NAMALWA (cell line): ENCODE measurements at regions not wholly inside any gene's neighbourhood (a gene's known extent, or its start where the extent isn't known, plus 50 kb on each side); places are given as distances from the start of the nearest gene placed in this dataset.

Experiments
- DNase-seq: peaks from one replicate; pipeline ENCODE4 v3.0.0-alpha.2; 2015; ENCODE audit warnings: low spot score

DNA sequence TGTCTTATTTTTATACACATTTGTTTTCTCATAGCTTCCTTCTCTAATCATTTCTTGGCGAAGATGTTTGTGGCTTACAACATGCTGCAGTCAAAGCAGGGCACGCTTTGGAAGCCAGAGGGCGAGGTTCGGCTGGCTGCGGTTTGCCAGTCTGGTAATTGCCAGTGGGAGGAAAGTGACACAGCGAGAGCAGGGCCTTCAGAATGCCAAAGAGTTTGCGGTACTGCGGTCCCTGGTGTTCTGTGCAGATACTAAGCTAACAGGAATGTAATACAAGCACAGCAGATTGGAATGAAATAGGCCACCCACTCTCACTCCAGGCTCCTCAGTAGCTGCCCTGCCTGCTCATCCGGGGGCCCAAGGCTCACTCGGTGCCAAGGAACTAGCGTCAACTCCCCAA is 58.7 kb upstream of the TGM3 start:
- DNase-seq = no peak

DNA sequence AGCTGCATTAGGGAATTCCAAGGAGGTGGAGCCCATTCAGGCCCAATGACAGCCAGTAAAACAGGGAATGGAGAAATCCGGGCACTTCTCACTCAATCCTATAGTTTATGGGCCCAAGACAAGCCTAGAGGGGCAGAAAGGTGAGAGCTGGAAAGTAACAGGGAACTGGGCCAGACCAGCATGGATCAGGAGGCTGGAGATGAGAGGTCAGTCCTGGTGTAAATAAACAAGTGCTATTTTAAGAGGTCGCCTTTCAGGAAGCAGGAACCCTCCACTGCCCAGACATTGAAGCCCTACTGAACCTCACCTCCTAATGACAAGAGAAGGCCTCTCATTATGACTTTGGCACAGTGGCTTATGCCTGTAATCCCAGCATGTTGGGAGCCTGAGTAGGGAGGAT is 57.2 kb upstream of the TGM3 start:
- DNase-seq = no peak

DNA sequence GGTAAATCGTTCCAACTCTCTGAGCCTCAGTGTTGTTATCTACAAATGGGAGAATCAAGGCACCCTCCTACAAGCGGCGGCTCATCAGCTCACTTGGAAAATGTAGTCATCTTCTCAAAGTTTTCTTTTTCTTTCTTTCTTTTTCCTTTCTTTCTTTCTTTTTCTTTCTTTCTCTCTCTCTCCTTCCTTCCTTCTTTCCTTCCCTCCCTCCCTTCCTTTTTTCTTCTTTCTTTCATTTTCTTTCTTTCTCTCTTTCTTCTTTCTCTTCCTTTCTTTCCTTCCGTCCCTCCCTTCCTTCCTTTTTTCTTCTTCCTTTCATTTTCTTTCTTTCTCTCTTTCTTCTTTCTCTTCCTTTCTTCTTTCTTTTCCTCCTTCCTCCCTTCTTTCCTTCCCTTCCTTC is 55.0 kb upstream of the TGM3 start:
- no peak for DNase-seq

DNA sequence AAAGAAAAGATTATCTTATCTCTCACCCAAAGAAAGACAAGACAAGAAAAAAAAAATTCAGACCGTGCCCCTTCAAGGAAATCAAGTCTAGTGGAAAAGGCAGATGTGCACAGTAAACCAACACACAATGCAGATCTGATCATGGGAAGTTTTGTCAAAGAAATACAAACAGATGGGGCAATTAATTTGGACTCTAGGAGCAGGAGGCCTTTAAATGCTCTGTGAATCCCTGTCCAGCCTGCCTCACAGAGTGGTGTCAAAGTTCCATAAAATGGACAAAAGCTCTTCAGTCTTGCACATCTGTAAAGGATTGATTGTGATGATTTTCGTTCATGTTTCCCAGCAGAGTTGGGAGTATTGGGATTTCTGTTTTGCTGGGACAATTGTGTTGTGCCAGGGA is 53.1 kb upstream of the TGM3 start:
- no peak for DNase-seq

DNA sequence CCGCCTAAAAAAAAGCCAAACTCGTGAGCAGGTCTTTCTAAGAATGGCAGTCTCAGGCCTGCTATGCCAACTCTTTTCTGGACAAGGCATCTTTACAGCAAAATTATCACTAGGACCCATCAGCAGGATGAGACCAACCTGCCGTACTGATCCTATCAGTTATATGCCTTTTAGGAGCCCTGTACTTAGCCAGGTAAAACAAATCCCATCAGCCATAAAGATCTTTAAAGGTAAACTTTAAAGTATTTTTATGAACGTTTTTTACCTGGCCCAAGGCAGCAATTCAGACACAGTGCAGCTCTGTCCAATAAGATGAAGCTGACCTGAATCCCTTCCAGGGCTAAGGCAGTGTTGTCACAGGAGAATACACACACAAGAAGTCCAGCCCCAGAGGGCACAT is 51.3 kb upstream of the TGM3 start:
- DNase-seq = no peak

DNA sequence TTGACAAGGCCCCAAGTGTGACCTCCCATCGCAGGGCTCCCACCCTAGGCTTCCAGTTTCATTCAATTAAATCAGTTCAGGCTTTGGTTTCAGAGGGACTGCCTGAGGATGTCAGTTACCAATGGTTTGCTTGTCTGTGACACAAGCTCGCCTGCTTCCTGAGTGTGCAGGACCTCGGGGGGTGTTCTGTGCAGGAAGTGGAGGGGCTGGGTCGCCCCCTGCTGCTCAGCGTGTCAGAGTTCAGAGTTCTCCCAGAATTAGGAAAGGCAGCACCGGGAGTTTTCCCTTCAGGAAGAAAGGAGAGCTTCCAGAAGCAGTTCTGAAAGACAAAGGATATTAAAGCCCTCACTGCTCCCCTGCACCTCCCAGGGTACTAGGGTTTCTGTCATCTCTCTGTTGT is 50.8 kb upstream of the TGM3 start:
- no peak for DNase-seq

DNA sequence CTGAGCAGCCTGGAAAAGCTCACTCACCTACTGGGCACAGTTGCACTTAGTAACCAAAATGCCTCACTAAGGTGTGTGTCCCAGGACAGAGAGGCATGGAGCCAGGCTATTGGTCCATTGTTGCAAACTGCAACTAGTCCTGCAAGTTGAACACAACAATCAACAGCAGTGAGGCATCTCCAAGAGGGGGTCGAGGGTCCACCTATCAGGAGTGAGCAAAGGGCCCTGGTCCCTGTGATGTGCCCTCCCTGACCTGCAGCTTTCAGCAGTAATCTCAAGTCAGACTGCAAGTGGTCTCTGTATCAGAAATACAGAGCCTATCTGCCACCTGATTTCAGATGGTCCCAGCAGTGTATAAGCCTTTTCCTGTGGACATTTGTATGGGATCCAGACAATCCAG is 50.2 kb upstream of the TGM3 start:
- no peak for DNase-seq
